GM18511 (cell line): ENCODE measurements at regions not wholly inside any gene's neighbourhood (a gene's known extent, or its start where the extent isn't known, plus 50 kb on each side); places are given as distances from the start of the nearest gene placed in this dataset.

Experiments used
- ATAC-seq: cut with Tn5 transposase; IDR thresholded peaks from one replicate; pipeline ENCODE4 v1.9.1; 2021; ENCODE audit warnings: mild to moderate bottlenecking, moderate library complexity; ENCODE audit not compliant: unreplicated experiment

- ATAC-seq: no peak
Observed at GRCh38 chr4:18935659-18936345, 914.2 kb upstream of the LCORL start.

DNA sequence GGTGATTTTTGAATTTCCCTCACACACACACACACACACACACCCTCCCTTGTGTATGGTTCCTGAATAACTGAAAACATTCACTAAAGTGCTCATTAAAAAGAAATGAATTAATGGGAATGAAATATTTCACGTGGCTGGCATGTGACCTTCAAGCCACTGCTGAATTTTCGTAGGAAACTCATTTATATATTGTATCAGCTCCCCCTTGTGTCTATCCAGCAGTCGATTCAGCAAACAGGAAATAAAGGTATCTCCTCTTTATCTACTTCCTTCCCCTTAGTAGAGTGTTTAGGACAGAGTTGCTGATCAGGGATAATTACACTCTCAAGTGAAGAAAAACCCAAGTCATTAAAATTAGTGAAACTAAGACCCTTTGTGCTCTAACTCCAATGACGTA lies 912.6 kb upstream of the LCORL start:
- no peak for ATAC-seq

- no peak for ATAC-seq
Observed at GRCh38 chr4:18932730-18933339, 911.3 kb upstream of the LCORL start.

- ATAC-seq: no peak
Observed at GRCh38 chr4:18931643-18932377, 910.3 kb upstream of the LCORL start.

GRCh38 chr4:18930487-18930886 lies 908.9 kb upstream of the LCORL start:
- ATAC-seq: no peak

GRCh38 chr4:18923496-18924161 lies 902.1 kb upstream of the LCORL start:
- no peak for ATAC-seq

- ATAC-seq: no peak
Observed at GRCh38 chr4:18917689-18918088, 896.1 kb upstream of the LCORL start.

GRCh38 chr4:18914182-18914581 lies 892.6 kb upstream of the LCORL start:
- no peak for ATAC-seq

DNA sequence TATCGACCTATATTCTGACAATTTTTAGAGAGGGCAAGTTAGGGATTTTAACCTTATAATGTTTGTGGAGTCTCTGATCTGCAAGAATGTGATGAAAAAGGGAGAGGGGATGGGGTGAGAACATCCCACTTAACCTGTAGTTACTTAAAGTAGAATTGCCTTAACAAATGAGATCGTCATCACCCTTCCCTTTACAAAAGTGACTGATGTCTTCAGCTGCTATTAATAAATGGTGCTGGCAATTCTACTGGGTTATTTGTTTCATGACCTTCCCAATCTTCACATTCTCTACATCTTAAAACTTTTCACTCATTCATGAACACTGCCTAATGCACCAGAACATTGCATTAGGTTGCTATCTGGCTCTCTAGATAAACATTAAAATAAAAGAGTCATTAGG lies 873.4 kb upstream of the LCORL start:
- no peak for ATAC-seq

- ATAC-seq: no peak
Observed at GRCh38 chr4:18882468-18882867, 860.9 kb upstream of the LCORL start.

GRCh38 chr4:18881556-18881955 lies 860.0 kb upstream of the LCORL start:
- no peak for ATAC-seq

- no peak for ATAC-seq
Observed at GRCh38 chr4:18880871-18881270, 859.3 kb upstream of the LCORL start.

DNA sequence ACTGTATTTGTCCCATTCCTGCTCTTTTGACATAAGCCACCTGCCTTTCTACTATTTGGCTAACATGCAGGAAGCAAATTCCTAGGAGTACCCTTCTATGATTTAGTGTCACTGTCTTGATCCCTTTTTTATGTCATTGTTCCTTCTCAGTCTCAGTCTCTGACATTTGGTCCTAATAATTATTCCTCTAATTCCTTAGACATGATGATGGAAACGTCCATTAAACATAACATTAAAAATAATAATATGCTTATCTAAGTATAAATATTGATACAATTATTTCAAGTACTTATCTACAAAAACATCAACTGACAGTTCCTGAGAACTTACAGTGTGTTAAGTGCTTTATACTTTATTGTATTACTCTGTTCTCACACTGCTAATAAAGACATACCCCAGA lies 857.0 kb upstream of the LCORL start:
- ATAC-seq: no peak

DNA sequence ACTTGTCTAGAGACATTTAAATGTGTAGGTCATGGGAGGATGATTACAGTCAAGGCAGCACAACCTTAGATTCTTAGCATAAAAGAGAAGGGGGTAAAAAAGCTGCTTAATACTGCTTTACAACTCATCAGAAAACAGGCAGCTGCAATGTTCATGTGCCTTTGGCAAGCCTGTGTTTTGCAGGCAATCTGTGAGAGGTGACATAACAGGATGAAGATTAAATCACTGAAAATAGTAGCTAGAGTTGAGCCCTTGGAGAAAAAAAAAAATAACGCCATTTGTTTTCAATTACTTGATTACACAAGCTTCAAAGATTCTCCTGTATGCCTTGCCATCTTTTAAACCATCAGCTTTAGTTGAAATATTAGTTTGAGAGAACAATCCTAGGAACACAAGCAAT lies 847.6 kb upstream of the LCORL start:
- no peak for ATAC-seq

GRCh38 chr4:18860836-18861530 lies 839.4 kb upstream of the LCORL start:
- ATAC-seq: no peak

GRCh38 chr4:18859468-18859867 lies 837.9 kb upstream of the LCORL start:
- no peak for ATAC-seq

DNA sequence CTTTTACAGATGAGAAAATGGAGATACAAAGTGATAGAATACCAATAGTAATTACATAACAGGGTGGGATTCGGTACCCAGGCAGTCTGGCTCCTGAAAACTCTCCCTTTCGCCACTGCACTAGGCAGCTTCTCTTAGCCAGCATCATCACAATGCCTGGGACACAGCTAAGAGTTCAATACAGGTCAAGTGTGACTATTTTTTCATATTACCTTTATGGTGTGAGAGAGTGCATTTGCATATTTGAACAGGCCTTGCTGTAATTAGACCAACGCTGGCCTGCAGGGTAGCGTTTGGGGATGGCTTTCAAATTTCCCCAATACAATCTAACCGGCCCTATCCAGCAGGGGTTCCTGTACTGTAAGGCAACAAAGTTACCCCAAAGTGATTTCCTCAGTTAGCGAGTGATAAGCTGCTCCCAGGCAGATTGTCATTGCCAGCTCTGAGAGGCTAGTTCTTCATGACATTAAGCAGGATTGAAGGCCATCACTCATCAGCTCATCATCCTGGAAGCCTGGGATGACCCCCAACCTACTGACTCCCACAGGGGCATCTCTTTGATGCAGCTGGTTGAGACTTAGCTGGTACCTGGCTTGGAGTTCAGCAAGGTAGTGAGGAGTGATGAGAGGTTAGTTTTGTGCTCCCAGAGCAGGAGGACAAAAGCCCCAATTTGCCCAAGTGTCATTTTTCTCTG lies 836.8 kb upstream of the LCORL start:
- no peak for ATAC-seq

GRCh38 chr4:18850867-18851266 lies 829.3 kb upstream of the LCORL start:
- no peak for ATAC-seq

DNA sequence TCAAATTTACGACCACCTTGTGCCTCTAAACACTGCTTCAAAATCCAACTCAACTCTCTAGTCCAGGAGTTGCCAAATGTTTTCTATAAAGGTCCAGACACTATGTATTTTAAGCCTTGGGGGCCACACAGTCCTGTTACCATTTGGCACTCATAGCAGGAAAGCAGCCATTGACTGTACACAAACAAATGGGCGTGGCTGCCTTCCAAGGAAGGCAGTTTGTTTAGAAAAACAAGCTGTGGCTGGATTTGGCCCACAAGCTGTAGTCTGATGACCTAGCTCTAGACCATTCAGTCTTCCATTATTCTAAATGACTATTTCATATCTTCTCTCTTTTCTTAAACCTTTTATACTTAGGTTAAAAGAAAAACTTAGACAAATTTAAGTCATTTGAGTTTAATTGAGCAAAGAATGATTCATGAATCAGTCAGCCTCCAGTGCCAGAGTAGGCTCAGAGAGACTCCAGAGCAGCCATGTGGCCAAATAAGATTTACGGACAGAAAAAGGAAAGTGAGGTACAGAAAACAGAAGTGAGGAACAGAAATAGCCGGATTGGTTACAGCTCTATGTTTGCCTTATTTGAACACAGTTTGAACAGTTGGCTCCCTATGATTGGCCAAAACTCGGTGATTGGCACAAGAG lies 825.8 kb upstream of the LCORL start:
- ATAC-seq: no peak

GRCh38 chr4:18846313-18846712 lies 824.8 kb upstream of the LCORL start:
- no peak for ATAC-seq
